CD4-positive, alpha-beta T cell treated with Interleukin-15 for 4 hours (primary cell): ENCODE measurements at regions not wholly inside any gene's neighbourhood (a gene's known extent, or its start where the extent isn't known, plus 50 kb on each side); places are given as distances from the start of the nearest gene placed in this dataset.
"Not testable (repeated sequence)": the region's sequence is repeated elsewhere in the genome, so short reads cannot be mapped to it uniquely, and the experiment has no call there.

ENCODE experiments used
- DNase-seq: peaks from one replicate; pipeline ENCODE4 v3.0.0-alpha.2; 2020; ENCODE audit warnings: low spot score

DNA sequence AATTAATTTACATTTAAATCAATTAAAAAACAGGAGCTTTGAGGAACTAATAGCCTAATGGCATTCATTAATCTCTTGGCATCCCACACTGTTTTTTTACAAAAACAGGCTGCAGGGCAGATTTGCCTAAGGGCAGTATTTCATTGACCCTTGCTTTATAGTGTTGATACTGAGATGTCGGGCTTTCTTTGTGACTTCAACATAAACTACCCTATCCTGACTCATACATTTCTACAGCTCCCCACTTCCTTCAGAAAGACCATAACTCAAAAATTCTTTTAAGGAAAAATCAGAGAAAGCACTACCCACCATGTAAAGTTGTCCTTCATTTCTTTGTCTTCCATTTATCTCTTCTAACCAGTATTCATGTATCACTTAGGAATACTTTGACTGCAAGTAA lies 92.2 kb upstream of the NT5E start:
- DNase-seq, result no peak

DNA sequence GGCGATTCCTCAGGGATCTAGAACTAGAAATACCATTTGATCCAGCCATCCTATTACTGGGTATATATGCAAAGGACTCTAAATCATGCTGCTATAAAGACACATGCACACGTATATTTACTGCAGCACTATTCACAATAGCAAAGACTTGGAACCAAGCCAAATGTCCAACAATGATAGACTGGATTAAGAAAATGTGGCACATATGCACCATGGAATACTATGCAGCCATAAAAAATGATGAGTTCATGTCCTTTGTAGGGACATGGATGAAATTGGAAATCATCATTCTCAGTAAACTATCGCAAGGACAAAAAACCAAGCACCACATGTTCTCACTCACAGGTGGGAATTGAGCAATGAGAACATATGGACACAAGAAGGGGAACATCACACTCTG lies 93.1 kb upstream of the NT5E start:
- not testable (repeated sequence) for DNase-seq

DNA sequence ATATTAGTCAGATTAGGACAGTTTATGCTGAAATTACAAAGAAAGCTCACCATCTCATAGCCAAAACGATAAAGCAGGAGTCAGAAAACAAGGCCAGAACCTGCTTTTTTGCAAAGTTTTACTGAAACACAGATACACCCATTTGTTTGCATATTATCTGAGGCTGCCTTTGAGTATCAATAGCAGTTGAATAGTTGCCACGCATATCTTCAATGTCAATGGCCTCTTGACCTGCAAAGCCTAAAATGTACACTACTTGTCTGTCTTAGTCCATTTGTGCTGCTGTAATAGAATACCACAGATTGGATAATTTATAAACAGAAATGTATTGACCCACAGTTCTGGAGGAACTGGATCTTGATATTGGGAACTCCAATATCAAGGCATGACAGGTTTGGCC lies 94.1 kb upstream of the NT5E start:
- DNase-seq, result no peak

DNA sequence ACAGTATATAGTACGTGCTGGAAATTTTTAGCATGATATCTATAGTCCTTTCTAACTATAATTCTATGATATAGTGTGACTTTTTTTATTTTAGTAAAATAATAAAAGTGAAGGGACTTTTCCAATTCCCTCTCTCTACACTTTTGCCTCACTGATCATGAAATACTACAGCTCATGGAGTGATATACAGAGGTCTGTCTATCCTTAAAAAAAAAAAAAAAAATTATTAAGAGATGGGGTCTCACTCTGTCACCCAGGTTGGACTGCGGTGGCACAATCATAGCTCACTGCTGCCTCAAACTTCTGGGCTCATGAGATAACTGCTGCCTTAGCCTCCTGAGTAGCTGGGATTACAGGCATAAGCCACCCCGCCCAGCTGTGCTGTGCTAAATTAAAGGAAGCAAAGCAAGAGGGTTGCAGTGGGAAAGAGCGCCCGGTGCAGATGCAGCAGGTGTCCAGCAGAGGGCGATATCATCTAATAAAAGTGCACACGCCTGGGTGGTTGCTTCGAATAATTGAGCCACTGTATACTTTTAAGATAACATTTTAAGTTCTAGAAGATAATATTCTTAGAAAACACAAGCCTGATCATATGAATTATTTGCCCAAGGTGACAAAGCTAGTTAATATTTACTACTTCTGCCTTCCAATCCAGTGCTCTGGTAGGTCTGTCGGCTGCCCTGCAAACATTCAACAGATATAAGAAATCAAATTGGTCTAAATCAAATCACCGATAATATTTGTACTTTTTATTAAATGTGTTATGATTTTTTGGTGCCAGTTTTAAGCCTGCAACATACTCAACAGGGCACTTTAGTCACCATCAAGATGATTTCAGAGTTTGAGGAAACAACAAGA lies 94.9 kb upstream of the NT5E start:
- DNase-seq, result peak; percentile 49

DNA sequence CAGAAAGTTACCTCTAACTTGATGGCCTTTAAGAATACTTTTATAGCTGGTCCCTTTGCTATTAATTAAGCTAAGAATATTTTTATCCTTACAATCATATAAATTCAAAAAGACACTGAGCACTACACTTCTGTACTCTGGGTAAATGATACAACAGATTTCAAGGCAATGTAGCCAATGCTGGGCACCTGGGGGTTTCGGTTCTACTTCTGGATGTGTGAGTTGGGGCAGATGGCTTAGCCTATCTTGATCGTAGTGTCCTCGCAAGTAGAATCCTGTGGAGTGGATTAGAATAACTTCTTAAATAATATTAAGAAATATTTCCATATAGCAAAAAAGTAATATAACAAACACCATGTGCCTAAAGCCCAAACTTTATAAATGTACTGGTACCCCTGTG lies 96.9 kb upstream of the NT5E start:
- DNase-seq, result no peak

DNA sequence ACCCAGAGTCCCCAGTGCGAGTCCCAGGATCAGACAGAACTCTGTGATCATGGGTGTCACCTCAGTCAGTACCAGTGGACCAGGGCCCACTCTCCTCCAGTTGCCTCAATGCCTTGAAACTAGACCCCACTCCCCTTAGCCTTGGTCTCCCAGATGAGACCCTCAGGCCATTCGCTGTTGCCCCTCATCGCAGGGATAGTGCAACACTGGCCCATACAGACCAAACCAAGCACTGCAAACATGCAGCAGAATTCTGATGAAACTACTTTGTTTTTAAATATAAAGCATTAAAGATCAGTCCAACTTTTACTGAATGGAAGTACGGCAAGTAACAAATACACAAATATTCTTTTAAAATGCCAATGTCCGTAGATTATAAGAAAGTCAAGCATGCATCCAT lies 101.2 kb upstream of the NT5E start:
- no peak for DNase-seq

DNA sequence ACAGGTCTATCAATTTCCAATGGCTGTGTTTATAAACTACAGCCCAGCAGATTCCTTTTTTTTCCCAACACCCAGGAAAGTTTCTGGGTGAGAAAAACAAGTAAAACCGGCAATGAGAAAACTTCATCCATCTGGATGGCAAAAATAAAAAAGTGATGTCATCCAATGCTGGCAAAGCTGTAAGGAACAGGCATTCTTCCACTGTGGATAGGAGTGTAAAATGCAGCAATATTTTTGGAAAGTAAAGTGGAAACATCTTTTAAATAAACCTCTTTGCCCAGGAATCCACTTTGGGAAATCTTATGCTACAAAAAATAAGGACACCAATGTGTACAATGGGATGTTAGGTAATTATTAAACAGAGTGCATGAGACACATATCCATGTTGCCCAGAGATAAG lies 102.1 kb upstream of the NT5E start:
- DNase-seq, result no peak

DNA sequence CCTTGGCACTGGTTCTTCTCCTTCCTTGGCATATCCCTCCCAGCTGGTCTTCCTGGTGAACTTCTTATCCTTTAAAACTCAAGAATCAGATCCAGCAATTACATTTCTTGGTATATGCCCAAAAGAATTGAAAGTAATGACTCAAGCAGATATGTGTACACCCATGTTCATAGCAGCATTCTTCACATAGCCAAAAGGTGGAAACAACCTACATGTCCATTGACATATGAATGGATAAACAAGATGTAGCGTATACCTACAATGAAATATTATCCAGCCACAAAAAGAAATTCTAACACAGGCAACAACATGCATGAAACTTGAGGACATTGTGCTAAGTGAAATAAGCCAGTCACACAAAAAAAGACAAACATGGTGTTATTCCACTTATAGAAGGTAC lies 103.7 kb upstream of the NT5E start:
- DNase-seq, result no peak

DNA sequence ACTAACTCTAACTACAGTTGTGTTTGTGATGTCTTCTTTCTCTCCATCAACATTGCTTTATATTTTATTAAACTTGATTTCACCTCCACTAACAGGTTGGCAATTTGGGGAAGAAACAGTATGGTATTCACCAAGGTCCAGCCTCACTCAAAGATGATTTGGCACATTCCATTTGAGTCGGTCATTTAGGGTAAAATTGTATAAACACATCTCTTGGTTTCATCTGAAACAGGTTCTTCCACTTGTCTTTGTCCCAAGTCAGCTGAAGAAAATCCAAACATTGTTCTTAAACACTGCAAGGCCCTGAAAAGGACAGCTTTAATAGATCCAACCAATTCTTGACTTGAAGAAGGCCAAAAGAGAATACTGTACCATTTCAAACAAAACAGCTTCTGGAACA lies 104.9 kb upstream of the NT5E start:
- no peak for DNase-seq

DNA sequence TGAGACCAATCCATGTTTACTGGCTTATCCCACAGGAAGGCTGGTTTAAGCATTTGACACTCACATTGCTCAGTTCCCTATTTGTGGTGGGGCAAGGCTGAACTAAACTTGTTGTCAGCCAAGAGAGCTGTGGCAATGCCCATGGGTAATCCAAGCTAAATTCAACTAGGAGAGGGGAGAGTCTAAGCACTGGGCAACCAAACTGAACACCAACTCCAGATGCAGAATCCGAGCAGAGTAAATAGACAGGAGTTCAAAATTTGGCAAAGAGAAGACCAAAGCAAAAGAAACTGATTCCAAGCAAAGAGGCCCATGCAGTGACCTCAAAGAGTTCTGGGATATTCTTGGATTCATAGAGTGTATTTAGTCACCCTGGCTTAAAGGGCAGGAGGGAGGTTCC lies 106.5 kb upstream of the NT5E start:
- no peak for DNase-seq

DNA sequence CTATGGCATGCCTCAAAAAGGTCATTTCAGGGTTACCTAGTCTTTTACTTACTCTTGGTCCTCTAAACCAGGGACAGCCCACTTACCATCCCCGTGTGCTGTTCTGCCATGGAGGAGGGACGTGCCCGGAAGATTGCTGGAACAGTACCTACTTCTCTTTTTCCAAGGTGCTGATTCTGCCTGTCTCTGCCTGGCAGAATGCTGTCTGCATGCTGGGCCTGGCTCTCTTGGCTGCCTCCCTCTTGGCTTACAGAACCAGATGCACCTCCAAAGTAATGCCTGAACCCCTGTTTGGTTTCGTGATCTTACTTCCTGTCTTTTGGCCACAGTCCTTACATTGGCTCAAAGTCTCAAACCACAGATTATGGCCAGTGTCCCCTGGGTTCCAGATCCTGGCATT lies 120.7 kb upstream of the NT5E start:
- no peak for DNase-seq

DNA sequence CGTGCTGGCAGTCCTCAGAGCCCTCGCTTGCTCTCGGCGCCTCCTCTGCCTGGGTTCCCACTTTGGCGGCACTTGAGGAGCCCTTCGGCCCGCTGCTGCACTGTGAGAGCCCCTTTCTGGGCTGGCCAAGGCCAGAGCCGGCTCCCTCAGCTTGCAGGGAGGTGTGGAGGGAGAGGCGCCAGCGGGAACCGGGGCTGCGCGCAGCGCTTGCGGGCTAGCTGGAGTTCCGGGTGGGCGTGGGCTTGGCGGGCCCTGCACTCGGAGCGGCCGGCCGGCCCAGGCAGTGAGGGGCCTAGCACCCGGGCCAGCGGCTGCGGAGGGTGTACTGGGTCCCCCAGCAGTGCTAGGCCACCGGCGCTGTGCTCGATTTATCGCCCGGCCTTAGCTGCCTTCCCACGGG lies 124.1 kb upstream of the NT5E start:
- not testable (repeated sequence) for DNase-seq

DNA sequence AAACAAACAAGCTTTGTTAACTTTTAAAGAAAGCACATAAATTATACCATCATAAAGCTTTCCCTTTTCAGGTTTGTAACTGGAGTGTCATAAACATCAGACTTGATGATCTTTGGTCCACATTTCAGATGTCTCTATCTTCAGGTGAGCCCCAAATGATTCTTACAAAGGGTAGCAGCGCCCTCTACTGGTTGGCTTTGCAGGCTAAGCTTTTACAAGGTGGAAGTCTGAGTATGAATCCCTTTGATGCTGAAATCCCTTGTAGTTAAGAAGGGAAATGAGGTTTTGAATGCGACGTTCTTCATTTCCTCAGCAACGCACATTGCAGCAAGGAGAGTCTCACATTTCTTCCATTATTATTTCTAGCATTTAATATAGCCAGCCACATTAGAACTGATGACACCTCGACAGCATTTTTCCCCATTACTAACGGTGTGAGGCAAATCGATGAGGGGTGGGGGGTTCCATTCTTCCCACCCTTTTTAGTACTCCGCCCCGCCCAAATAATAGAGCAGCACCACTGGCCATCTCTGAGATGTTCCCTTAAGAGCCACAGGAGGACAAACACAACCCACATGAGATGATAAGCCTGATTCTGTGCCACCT lies 126.3 kb upstream of the NT5E start:
- peak; percentile 49 for DNase-seq

DNA sequence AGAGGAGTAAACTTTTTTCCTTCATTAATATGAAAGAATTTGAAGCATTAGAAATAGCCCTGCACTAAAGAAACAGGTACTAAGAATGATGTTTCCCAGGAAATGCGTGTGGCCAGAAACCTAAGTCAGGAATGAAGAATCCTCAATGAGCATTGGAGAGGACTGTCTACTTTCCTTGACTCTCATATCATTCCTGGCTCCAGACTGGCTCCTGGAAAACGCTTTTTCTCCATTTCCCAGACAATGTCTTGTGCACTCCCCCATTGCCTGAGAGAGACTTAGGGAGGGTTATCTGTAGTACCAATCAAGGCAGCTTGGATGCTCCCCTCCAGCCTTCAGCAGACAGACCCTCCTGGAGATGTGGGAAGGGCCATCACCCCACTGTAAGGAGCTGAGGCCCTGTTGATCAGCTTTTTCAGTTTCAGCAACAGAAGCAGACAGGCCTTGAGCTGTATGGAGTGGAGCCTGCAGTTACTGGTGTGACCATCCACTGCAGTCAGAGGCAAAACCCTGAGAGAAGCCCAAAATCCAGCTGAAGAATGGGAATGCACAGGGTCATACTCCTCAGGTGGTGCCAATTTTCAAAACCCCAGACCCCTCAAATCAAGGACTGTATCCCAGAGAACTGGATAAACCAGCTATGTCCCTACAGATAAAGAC lies 127.3 kb upstream of the NT5E start:
- DNase-seq, result no peak

DNA sequence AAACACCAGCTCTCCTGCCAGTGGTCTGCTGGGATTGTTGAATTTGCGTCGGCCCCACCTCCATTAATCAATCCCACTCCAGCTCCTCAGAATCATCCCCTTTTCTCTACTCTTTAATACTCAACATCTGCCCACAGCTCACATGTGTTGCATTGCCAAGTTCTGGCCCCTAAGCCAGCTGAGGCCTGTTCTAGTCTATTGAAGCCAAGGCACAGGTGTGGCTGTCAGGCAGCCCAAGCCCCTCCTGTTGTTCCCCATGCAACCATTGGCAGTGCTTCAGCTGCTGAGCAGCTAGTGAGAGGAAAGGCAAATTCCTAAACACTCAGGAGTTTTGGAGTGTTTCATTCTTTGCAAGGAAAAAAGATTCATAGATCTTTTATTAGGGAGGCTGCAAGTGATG lies 128.0 kb upstream of the NT5E start:
- no peak for DNase-seq

DNA sequence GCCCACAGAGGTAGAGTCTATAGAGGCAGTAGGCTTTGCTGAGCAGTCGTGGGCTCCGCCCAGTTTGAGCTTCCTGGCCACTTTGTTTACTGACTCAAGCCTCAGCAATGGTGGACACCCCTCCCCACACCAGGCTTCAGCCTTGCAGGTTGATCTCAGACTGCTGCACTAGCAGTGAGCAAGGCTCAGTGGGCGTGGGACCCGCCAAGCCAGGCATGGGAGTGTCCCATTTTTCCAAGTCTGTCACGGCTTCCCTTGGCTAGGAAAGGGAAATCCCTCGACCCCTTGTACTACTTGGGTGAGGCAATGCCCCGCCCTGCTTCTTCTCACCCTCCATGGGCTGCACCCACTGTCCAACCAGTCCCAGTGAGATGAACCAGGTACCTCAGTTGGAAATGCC lies 135.3 kb upstream of the NT5E start:
- no peak for DNase-seq

DNA sequence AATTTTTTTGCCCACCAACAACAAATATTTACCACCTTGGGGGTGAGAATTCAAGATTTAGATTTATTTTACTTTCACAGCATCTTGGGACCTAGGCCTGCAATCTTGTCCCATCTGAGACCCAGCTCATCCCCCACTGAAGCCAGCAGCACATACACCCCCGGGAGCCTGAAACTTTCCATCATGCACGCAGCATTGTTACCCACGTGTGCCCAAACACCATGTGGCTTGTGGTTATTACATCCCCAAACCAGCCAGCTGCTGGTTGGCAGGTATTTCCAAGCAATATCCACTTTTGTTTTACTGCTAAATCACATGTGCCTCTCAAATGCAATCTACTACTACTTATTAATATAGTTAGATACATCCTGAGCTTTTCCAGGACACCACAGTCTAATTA lies 149.3 kb upstream of the NT5E start:
- DNase-seq, result no peak

DNA sequence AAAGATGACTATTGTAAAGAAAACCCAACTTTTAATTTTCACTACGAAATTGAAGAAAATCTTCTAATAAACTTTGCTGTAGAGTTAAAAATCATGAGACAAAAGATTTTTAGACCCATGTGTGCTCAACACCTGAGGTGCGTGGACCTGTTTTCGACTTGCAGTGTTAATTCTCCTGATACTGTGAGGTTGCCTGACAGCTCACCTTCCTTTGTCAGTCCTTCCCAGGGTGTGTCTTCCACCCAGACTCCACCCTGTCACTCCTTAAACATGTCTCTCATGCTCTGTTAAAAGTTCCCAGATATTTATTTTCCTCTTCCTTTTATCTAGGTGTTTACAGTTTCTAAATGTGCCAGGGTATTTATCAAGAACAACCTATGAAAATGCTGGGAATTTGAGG lies 151.3 kb upstream of the NT5E start:
- DNase-seq, result no peak

DNA sequence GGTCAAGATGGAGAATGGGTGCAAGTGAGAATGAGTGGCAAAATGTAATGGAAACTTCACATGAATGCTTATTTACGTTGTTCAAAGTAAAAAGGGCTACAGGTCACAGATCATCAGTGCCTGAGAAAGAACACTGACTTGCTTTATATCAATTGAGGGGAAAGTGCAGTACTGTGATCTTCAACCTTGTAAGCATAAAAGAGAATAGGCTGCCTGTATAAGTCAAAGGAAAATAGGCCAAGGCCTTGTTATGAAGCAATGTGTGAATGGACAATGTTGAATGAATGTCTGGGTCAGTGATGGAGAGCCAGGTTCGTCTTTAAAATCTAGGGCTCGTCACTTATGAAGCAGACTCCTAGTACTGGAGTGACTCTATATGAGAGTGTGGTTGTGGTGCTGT lies 158.6 kb upstream of the NT5E start:
- no peak for DNase-seq

DNA sequence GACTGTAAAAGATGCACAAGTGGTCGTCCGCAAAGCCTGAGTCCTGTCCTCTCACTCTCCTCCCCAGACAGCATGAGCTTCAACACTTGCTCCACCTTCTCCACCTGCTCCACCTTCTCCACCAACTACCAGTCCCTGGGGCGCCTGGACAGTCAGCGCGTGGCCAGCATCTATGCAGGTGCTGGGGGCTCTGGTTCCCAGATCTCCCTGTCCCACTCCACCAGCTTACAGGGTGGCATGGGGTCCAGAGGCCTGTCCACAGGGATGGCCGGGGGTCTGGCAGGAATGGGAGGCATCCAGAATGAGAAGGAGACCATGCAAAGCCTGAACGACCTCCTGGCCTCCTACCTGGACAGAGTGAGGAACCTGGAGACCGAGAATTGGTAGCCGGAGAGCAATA lies 162.2 kb upstream of the NT5E start:
- DNase-seq, result no peak

DNA sequence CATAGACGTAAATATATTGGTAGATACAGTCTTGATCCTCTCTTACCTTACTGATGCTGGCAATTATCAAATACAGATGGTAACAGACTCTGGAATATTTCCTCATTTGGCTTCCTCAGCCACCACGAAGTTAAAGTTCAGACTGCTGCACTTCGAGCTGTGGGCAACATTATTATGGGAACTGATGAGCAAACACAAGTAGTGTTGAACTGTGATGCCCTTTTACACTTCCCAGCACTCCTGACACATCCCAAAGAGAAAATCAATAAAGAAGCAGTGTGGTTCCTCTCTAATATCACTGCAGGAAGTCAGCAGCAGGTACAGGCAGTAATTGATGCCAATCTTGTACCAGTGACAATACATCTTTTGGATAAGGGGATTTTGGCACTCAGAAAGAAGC lies 162.7 kb upstream of the NT5E start:
- DNase-seq, result no peak

DNA sequence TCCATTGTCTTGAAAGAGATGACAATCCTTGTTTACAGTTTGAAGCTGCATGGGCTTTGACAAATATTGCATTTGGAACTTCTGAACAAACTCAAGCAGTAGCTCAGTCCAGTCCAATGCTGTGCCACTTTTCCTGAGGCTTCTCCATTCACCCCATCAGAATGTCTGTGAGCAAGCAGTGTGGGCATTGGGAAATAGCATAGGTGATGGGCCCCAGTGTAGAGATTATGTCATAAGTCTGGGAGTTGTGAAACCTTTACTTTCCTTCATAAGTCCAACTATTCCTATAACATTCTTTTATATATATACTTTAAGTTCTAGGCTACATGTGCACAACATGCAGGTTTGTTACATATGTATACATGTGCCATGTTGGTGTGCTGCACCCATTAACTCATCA lies 163.4 kb upstream of the NT5E start:
- not testable (repeated sequence) for DNase-seq

DNA sequence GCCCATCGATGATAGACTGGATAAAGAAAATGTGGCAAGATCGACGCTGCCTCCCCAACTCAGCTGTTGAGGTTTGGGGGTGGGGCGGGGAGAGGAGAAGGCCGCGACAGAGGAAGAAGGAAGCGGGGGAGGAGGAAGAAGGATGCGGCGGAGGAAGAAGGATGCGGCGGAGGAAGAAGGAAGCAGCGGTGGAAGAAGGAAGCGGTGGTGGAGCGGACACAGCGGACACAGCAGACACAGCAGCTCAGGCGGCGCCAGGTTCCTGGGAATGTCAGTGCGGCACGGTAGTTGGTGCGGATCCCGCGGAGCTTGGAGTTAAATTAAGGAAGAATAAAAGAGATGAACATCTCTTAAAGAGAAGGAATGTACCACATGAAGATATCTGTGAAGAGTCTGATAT lies 163.9 kb upstream of the NT5E start:
- DNase-seq, result no peak

DNA sequence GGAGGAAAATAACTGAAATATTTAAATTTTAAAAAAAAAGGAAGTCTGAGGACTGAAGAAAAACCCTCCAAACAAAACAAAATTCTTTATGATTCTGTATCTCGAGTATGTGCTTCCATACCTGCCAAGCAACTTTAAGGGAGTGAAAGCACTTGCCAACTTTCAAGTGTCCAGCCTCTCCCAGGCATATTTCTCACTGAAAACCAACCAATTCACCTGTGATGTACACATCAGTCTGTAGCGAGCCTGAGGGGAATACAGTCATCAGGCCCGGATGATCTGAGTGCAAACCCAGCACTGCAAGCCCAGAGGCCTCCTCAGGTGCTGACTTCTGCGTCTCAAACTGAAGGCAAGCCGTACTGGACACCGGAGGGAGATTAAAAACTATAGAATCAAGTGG lies 164.8 kb upstream of the NT5E start:
- DNase-seq, result no peak
